IMR-90 (cell line): ENCODE measurements at regions not wholly inside any gene's neighbourhood (a gene's known extent, or its start where the extent isn't known, plus 50 kb on each side); places are given as distances from the start of the nearest gene placed in this dataset.

Experiments
- BHLHE40 ChIP-seq: fragments of 150-350 bp; IDR thresholded peaks from 2 replicates; pipeline ENCODE4 v1.6.1; 2016; ENCODE audit warnings: mild to moderate bottlenecking, low read depth, low read length
- CEBPB ChIP-seq: IDR thresholded peaks from 2 replicates; pipeline ENCODE4 v1.6.1; 2012; ENCODE audit warnings: low read depth, low read length, improper control_type of control experiment
- CHD1 ChIP-seq: IDR thresholded peaks from 2 replicates; pipeline ENCODE4 v1.6.1; 2012; ENCODE audit warnings: low read depth, low read length, improper control_type of control experiment
- MXI1 ChIP-seq: IDR thresholded peaks from 2 replicates; pipeline ENCODE4 v1.6.1; 2012; ENCODE audit warnings: low read depth, mild to moderate bottlenecking, low read length, moderate library complexity, borderline replicate concordance
- POLR2A ChIP-seq: IDR thresholded peaks from 2 replicates; pipeline ENCODE4 v1.6.1; 2012; ENCODE audit warnings: mild to moderate bottlenecking, low read depth, low read length
- RAD21 ChIP-seq: IDR thresholded peaks from 2 replicates; pipeline ENCODE4 v1.6.1; 2012; ENCODE audit warnings: low read length, improper control_type of control experiment
- RCOR1 ChIP-seq: IDR thresholded peaks from 2 replicates; pipeline ENCODE4 v1.6.1; 2012; ENCODE audit warnings: mild to moderate bottlenecking, low read length, improper control_type of control experiment; ENCODE audit not compliant: insufficient replicate concordance
- SMC3 ChIP-seq: fragments of 150-350 bp; IDR thresholded peaks from 2 replicates; pipeline ENCODE4 v1.6.1; 2016; ENCODE audit warnings: low read depth, mild to moderate bottlenecking, antibody characterized with exemption, low read length, moderate library complexity
- TF ChIP-seq, protein P1 (sequence below): conservative IDR thresholded peaks from 2 replicates; pipeline ENCODE4 v1.5.1; 2012; ENCODE audit warnings: mild to moderate bottlenecking, low read depth, low read length, improper control_type of control experiment
- TF ChIP-seq, protein P2 (sequence below): fragments of 150-350 bp; IDR thresholded peaks from 2 replicates; pipeline ENCODE4 v1.6.1; 2017; ENCODE audit warnings: mild to moderate bottlenecking, antibody characterized with exemption, low read length, low read depth
- TF ChIP-seq, protein P3 (sequence below): fragments of 150-350 bp; IDR thresholded peaks from 2 replicates; pipeline ENCODE4 v1.6.1; 2016; ENCODE audit warnings: low read depth, mild to moderate bottlenecking, low read length, moderate library complexity, borderline replicate concordance

GRCh38 chr20:11986954-11987353 lies 69.3 kb downstream of the BTBD3 start:
- TF ChIP-seq POLR2A (no peak), CHD1 (no peak), SMC3 (no peak), CEBPB (no peak), RAD21 (no peak), MXI1 (no peak), BHLHE40 (no peak), RCOR1 (no peak)
- TF ChIP-seq, protein P1, sequence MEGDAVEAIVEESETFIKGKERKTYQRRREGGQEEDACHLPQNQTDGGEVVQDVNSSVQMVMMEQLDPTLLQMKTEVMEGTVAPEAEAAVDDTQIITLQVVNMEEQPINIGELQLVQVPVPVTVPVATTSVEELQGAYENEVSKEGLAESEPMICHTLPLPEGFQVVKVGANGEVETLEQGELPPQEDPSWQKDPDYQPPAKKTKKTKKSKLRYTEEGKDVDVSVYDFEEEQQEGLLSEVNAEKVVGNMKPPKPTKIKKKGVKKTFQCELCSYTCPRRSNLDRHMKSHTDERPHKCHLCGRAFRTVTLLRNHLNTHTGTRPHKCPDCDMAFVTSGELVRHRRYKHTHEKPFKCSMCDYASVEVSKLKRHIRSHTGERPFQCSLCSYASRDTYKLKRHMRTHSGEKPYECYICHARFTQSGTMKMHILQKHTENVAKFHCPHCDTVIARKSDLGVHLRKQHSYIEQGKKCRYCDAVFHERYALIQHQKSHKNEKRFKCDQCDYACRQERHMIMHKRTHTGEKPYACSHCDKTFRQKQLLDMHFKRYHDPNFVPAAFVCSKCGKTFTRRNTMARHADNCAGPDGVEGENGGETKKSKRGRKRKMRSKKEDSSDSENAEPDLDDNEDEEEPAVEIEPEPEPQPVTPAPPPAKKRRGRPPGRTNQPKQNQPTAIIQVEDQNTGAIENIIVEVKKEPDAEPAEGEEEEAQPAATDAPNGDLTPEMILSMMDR = no peak
- TF ChIP-seq, protein P2, sequence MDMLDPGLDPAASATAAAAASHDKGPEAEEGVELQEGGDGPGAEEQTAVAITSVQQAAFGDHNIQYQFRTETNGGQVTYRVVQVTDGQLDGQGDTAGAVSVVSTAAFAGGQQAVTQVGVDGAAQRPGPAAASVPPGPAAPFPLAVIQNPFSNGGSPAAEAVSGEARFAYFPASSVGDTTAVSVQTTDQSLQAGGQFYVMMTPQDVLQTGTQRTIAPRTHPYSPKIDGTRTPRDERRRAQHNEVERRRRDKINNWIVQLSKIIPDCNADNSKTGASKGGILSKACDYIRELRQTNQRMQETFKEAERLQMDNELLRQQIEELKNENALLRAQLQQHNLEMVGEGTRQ = no peak
- TF ChIP-seq, protein P3, sequence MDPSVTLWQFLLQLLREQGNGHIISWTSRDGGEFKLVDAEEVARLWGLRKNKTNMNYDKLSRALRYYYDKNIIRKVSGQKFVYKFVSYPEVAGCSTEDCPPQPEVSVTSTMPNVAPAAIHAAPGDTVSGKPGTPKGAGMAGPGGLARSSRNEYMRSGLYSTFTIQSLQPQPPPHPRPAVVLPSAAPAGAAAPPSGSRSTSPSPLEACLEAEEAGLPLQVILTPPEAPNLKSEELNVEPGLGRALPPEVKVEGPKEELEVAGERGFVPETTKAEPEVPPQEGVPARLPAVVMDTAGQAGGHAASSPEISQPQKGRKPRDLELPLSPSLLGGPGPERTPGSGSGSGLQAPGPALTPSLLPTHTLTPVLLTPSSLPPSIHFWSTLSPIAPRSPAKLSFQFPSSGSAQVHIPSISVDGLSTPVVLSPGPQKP = no peak
